Tibial nerve (tissue), 4 donors: ENCODE measurements at regions not wholly inside any gene's neighbourhood (a gene's known extent, or its start where the extent isn't known, plus 50 kb on each side); places are given as distances from the start of the nearest gene placed in this dataset.
"Not testable (repeated sequence)": the region's sequence is repeated elsewhere in the genome, so short reads cannot be mapped to it uniquely, and the experiment has no call there.

Source experiments
- DNase-seq, 2 donors: peaks; one replicate each; pipeline ENCODE4 v3.0.0-alpha.2; 2019; ENCODE audit warnings: low spot score in 2 of 2
- H3K27ac ChIP-seq, 4 donors: fragments of 200-600 bp; sonication (generic) in 3 of 4; one replicate each; pipeline ENCODE4 v1.5.1; 2017 to 2019; ENCODE audit warnings: mild to moderate bottlenecking in 1 of 4
- H3K27me3 ChIP-seq, 2 donors: fragments of 200-600 bp; sonication (generic) in 1 of 2; one replicate each; pipeline versions ENCODE4 v1.5.1 to v1.6.0; 2017 to 2019
- H3K36me3 ChIP-seq, 3 donors: fragments of 200-600 bp; sonication (generic); one replicate each; pipeline ENCODE4 v1.5.1; 2018 to 2019
- H3K4me1 ChIP-seq, 4 donors: fragments of 200-600 bp; sonication (generic) in 3 of 4; one replicate each; pipeline ENCODE4 v1.5.1; 2017 to 2019
- H3K4me3 ChIP-seq, 4 donors: fragments of 200-600 bp; sonication (generic) in 3 of 4; one replicate each; pipeline ENCODE4 v1.5.1; 2017 to 2019; ENCODE audit warnings: mild to moderate bottlenecking in 1 of 4, moderate library complexity in 1 of 4
- H3K9me3 ChIP-seq, 4 donors: fragments of 200-600 bp; sonication (generic) in 3 of 4; one replicate each; pipeline ENCODE4 v1.5.1; 2017 to 2019
- EP300 ChIP-seq, 2 donors: sonication (generic); formaldehyde crosslinking; IDR thresholded peaks; one replicate each; pipeline ENCODE4 v1.6.1; 2017; ENCODE audit warnings: antibody characterized with exemption in 2 of 2, mild to moderate bottlenecking in 1 of 2
- POLR2A ChIP-seq, 2 donors: fragments of 450-650 bp; IDR thresholded peaks; one replicate each; pipeline ENCODE4 v1.6.1; 2017; ENCODE audit warnings: antibody characterized with exemption in 2 of 2, mild to moderate bottlenecking in 2 of 2, moderate library complexity in 2 of 2
- WGBS, 2 donors: methylation state at CpG; one replicate each; pipeline ENCODE4 v1.1.5; 2018; 5-methylcytosine and 5-hydroxymethylcytosine counted together
- TF ChIP-seq, protein P1 (sequence below), 5 experiments: fragments of 200-600 bp in 3 of 5; fragments of 450-650 bp in 2 of 5; sonication (generic) in 3 of 5; IDR thresholded peaks; one replicate each; pipeline ENCODE4 v1.5.1; 2016 to 2019; ENCODE audit warnings: antibody characterized with exemption in 5 of 5, mild to moderate bottlenecking in 3 of 5, moderate library complexity in 2 of 5

DNA sequence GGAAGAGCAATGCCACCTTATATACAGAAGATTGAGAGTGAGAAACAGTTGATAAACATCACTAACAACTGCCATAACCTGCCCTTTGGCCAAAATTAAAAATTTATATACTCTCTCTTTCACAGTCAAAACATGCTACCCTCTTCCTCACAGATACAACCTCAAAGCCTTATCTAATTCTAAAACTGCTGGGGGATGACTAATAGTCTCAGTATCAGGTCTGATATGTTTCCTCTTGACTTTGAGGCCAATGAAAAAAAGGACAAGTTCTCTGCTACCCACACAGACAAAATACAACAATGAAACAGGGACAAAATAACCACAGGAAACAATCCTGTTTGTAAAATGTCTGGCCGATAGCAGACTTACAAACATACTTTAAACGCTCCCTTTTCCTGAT is 485.6 kb upstream of the NUDT12 start:
- H3K27ac ChIP-seq = no peak overlapping the region
- no peaks in the 10 kb centered on the region for H3K27me3 ChIP-seq
- no peak overlapping the region for H3K4me3 ChIP-seq
- H3K36me3 ChIP-seq = no peaks in the 10 kb centered on the region
- no peak for DNase-seq
- no peaks in the 10 kb centered on the region for H3K9me3 ChIP-seq
- peaks cover 0 to 8% (median 0%) of the 10 kb centered on the region in 4 donors for H3K4me1 ChIP-seq
- TF ChIP-seq EP300 (IDR thresholded peaks at IDR 0.05) (no peak), POLR2A (IDR thresholded peaks at IDR 0.05) (no peak)
- TF ChIP-seq, protein P1, sequence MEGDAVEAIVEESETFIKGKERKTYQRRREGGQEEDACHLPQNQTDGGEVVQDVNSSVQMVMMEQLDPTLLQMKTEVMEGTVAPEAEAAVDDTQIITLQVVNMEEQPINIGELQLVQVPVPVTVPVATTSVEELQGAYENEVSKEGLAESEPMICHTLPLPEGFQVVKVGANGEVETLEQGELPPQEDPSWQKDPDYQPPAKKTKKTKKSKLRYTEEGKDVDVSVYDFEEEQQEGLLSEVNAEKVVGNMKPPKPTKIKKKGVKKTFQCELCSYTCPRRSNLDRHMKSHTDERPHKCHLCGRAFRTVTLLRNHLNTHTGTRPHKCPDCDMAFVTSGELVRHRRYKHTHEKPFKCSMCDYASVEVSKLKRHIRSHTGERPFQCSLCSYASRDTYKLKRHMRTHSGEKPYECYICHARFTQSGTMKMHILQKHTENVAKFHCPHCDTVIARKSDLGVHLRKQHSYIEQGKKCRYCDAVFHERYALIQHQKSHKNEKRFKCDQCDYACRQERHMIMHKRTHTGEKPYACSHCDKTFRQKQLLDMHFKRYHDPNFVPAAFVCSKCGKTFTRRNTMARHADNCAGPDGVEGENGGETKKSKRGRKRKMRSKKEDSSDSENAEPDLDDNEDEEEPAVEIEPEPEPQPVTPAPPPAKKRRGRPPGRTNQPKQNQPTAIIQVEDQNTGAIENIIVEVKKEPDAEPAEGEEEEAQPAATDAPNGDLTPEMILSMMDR (IDR thresholded peaks at IDR 0.05) = no peak
- WGBS, 2 donors = 68 to 75% methylated on average over 2 of the region's 2 CpGs

DNA sequence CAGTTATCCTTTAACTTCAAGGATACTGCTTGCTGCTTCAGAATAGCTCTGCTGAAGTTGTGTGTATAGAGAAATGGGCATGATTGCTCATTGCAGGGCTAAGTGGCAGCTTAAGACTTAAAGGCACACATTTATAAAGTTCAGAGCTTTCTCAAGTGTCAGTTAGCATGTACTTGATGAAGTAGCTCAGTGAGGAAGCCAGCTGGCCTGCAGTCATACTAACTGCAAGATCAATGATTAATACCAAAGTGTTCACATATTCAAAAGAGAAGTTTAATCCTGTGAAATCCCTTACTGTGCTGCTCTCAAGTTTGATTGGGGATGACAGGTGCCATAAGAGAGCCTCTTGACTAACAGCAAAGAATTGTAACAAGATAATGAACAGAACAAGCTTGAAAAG is 483.4 kb upstream of the NUDT12 start:
- no peak for DNase-seq

DNA sequence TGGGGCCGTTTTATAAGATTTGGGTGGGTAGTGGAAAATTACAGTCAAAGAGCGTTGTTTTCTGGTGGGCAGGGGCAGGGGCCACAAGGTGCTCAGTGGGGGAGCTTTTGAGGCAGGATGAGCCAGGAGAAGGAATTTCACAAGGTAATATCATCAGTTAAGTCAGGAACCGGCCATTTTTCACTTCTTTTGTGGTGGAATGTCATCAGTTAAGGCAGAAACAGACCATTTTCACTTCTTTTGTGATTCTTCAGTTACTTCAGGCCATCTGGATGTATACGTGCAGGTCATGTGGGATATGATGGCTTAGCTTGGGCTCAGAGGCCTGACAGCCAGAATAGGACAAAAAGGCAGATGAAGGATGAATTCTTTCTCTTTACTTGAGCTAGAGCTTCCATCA is 477.3 kb upstream of the NUDT12 start:
- 79% methylated on average over 4 of the region's 4 CpGs for WGBS, 2 donors
- not testable (repeated sequence) for H3K27ac ChIP-seq, H3K4me1 ChIP-seq, H3K27me3 ChIP-seq, H3K36me3 ChIP-seq, DNase-seq, H3K9me3 ChIP-seq, H3K4me3 ChIP-seq

More for the DNA sequence above, 483.4 kb upstream of the NUDT12 start:
- no peak for TF ChIP-seq EP300 (IDR thresholded peaks at IDR 0.05)
- TF ChIP-seq, protein P1 (IDR thresholded peaks at IDR 0.05) = no peak
- TF ChIP-seq POLR2A (IDR thresholded peaks at IDR 0.05) = no peak
- H3K27me3 ChIP-seq = no peaks in the 10 kb centered on the region
- H3K9me3 ChIP-seq = no peaks in the 10 kb centered on the region
- peaks cover 0 to 8% (median 0%) of the 10 kb centered on the region in 4 donors for H3K4me1 ChIP-seq
- H3K27ac ChIP-seq = no peak overlapping the region
- H3K4me3 ChIP-seq = no peak overlapping the region
- no peaks in the 10 kb centered on the region for H3K36me3 ChIP-seq

DNA sequence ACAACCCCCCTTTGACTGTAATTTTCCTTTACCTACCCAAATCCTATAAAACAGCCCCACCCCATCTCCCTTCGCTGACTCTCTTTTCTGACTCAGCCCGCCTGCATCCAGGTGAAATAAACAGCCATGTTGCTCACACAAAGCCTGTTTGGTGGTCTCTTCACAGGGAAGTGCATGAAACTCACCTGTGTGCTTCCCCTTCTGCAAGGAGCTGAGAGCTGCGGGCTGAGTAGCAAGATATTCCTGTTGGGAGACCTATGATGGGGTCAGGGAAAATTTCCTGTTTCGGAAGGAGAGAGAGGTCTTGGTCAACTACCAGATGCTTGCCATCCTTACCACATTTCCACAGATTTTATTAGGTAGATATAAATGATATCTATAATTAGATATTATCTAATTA is 474.5 kb upstream of the NUDT12 start:
- H3K4me3 ChIP-seq, H3K4me1 ChIP-seq, H3K36me3 ChIP-seq, DNase-seq, H3K9me3 ChIP-seq, H3K27ac ChIP-seq, H3K27me3 ChIP-seq: not testable (repeated sequence)
- 93 to 98% methylated on average over 4 of the region's 4 CpGs for WGBS, 2 donors

DNA sequence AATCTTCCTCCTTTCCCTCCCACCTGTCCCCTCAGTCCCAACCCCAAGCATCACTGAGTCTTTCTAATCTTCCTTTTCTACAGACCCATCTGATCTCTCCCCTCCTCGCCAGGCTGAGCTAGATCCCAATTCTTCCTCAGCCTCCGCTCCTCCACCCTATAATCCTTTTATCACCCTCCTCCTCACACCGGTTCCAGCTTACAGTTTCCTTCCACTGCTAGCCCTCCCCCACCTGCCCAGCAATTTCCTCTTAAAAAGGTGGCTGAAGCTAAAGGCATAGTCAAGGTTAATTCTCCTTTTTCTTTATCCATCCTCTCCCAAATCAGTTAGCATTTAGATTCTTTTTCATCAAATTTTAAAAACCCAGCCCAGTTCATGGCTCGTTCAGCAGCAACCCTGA is 470.6 kb upstream of the NUDT12 start:
- WGBS, 2 donors = 70 to 74% methylated on average over 4 of the region's 4 CpGs
- H3K4me1 ChIP-seq, H3K36me3 ChIP-seq, H3K27me3 ChIP-seq, H3K4me3 ChIP-seq, H3K27ac ChIP-seq, DNase-seq: not testable (repeated sequence)
- peaks cover 0 to 38% (median 0%) of the 10 kb centered on the region in 4 donors for H3K9me3 ChIP-seq

DNA sequence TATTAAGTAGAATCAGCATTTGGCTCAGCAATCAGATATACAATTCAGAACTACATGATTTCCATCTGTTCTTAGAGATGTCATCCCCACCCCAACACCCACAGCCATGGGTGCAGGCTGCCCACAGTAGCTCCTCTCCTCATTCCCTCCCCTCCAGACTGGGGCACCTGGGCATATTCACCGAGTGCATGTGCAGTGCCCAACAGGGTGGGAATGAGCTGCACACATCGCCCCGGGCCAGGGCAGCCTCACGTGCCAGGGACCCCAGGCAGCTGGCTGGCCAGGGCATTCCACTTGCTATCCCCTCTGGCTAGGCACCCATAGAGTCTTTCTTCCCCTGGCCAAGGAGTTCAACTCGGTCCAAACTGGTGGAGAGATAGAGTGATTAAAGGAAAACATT is 461.9 kb upstream of the NUDT12 start:
- no peak overlapping the region for H3K4me3 ChIP-seq
- H3K4me1 ChIP-seq = no peaks in the 10 kb centered on the region
- no peak overlapping the region for H3K27ac ChIP-seq
- peaks cover 0 to 34% (median 0%) of the 10 kb centered on the region in 4 donors for H3K9me3 ChIP-seq
- WGBS, 2 donors = 81 to 94% methylated on average over 5 of the region's 5 CpGs
- TF ChIP-seq POLR2A (IDR thresholded peaks at IDR 0.05) (no peak), EP300 (IDR thresholded peaks at IDR 0.05) (no peak)
- TF ChIP-seq, protein P1 (IDR thresholded peaks at IDR 0.05) = no peak
- H3K27me3 ChIP-seq = no peaks in the 10 kb centered on the region
- H3K36me3 ChIP-seq = no peaks in the 10 kb centered on the region
- no peak for DNase-seq

DNA sequence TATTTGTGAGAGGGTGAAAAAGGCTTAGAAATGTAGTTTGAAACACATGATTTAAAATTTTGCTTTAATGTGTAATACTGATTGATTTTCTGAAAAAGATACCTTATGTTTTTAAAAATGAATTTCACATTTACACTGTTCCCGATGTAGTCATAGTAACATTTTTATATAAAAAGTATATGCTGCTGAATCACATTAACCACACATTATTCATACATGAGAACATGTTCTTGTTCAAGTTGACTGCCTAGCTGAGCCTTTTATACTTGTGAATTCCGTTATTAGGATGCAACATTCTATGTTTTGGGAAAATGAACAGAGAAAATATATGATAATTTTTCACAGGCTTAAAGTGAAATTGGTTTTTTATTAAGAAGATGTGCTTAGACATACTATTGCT is 461.1 kb upstream of the NUDT12 start:
- no peaks in the 10 kb centered on the region for H3K27me3 ChIP-seq
- no peak for DNase-seq
- no peaks in the 10 kb centered on the region for H3K36me3 ChIP-seq
- TF ChIP-seq EP300 (IDR thresholded peaks at IDR 0.05) = no peak
- TF ChIP-seq, protein P1 (IDR thresholded peaks at IDR 0.05) = no peak
- no peak for TF ChIP-seq POLR2A (IDR thresholded peaks at IDR 0.05)
- WGBS, 2 donors = 82 to 89% methylated on average over 2 of the region's 2 CpGs
- H3K4me1 ChIP-seq = no peaks in the 10 kb centered on the region
- H3K9me3 ChIP-seq = peaks cover 0 to 32% (median 0%) of the 10 kb centered on the region in 4 donors
- H3K4me3 ChIP-seq = no peak overlapping the region
- no peak overlapping the region for H3K27ac ChIP-seq
